Stimulated activated CD8-positive, alpha-beta memory T cell treated with anti-CD3 and anti-CD28 coated beads, Interleukin-15, amount 100 ng/mL, for 1 hour (primary cell): ENCODE measurements at regions not wholly inside any gene's neighbourhood (a gene's known extent, or its start where the extent isn't known, plus 50 kb on each side); places are given as distances from the start of the nearest gene placed in this dataset.
"Not testable (repeated sequence)": the region's sequence is repeated elsewhere in the genome, so short reads cannot be mapped to it uniquely, and the experiment has no call there.

Experiments
- DNase-seq: peaks from one replicate; pipeline ENCODE4 v3.0.0-alpha.2; 2020; ENCODE audit warnings: low read depth

DNA sequence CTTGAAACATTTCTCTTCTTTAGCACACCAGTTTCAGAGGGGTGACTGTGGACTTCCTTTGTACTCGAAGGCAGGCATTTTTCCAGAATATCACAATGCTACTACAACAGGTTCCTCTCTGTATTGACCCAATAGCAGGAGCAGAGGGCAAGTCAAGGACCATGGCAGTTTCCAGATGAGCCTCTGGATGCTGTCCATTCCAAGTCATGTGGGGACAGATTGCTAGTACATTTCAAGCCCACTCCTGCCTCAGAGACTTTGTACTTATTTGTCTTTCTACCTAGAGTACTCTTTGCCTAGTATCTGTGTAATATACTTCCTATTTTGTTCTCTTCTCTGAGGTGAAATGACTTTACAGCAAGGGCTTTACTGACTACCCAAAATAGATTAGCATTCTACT lies 373.9 kb downstream of the PIK3C3 start:
- DNase-seq, result no peak

DNA sequence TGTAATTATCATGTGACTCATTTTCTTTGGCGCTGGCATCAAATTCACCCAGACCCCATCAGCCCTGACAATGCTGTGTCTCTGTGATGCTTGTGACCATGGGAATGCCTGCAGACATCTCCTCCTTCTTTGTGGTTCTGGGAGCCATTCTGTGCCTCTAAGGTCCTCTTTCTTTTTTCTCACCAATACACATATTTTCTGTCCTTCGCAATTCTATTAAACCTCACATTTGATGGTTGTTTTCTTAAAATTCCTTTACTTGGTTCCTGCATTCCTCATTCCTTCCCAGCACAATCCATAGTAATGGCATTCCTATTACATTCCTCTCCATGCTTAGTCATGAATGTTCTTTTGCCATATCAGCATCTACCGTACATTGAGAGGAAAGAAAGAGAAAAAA lies 375.3 kb downstream of the PIK3C3 start:
- DNase-seq, result no peak

DNA sequence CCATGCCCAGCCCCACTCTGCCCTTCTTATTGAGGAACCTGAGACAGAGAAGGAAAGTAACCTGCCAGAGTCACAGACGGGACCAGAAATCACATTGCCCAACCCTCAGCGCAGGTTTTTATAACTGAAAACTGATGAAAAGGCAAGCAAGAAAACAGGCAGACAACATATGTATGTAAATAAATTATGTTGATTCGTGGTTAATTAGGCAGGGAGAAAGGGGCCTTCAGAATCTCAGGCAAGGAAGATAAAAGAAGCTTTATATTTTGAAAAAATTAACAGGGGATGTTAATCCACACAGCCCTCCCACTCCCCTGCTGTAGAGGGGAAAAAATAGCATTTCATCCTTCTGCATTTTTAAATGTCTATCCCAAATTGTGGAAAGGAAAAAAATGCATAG lies 378.5 kb downstream of the PIK3C3 start:
- DNase-seq, result no peak

DNA sequence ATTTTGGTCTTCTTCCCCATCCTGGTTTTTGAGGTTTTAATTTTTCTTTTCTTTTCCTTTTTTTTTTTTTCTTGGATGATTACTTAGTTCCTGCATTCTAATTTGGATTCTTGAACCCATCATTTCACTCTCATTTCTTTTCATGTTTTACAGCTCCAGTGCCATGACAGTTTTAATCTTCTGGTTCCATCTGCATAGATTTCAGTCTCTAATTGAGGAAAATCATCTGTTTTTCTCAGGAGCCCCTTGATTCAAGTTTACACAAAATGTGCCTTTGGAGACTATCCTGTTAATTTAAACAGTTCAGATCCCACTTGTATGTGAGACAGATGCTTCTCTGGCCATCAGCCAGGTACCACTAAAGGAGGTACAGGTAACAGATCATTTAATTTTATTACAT lies 379.9 kb downstream of the PIK3C3 start:
- DNase-seq, result no peak

DNA sequence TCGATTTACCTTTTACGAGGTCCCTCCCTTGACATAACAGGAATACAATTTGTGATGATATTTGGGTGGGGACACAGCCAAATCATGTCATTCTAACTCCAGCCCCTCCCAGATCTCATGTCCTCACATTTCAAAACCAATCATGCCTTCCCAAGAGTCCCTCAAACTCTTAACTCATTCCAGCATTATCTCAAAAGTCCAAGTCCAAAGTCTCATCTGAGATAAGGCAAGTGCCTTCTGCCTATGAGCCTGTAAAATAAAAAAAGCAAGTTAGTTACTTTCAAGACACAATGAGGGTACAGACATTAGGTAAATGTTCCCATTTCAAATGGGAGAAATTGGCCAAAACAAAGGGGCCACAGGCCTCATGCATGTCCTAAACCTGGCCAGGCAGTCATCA lies 381.1 kb downstream of the PIK3C3 start:
- no peak for DNase-seq

DNA sequence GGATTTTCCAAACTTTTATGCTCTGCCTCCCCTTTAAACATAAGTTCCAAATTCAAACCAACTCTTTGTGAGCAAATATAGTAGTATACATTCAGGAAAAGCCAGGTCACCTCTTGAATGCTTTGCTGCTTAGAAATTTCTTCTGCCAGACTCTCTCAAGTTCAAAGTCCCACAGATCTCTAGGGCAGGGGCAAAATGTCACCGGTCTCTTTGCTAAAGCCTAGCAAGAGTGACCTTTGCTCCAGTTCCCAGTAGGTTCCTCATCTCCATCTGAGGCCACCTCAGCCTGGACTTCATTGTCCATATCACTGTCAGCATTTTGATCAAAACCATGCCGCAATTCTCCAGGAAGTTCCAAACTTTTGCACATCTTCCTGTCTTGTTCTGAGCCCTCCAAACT lies 382.3 kb downstream of the PIK3C3 start:
- not testable (repeated sequence) for DNase-seq

DNA sequence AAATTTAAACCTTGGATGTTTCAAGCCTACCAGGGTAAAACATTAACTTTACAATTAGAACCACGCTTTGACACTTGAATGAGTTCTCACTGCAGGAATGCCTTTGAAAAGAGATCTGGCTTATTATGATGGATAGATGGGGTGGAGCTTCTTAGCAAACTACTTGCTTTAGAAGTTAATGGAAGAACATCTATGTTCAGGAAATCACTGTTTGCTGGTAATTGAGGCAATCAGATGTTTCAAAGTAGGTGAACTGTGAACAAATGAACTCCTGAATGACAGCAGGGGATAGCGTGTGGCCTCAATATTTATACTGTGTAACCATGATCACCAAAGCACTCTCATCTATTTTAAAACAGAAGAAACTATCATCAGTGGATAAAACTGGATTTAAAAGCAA lies 383.6 kb downstream of the PIK3C3 start:
- DNase-seq, result no peak

DNA sequence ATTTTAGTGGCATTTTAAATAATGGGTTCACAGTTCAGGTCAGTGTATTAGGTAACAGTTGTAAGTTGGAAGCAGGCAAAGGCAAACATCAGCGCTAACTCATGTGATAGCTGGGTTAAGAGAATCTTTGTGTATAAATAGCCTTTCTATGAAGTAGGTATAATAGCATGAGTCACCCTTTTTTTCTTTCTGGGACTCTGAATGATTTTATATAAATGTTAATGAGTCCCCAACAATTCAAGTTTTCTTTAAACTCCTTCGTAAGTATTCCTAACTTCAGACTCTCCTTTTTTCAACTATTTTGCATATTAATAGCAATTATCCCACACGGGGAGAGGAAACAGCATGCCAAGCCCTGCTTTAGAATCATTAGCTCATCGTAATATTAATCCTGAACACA lies 384.3 kb downstream of the PIK3C3 start:
- DNase-seq, result no peak

DNA sequence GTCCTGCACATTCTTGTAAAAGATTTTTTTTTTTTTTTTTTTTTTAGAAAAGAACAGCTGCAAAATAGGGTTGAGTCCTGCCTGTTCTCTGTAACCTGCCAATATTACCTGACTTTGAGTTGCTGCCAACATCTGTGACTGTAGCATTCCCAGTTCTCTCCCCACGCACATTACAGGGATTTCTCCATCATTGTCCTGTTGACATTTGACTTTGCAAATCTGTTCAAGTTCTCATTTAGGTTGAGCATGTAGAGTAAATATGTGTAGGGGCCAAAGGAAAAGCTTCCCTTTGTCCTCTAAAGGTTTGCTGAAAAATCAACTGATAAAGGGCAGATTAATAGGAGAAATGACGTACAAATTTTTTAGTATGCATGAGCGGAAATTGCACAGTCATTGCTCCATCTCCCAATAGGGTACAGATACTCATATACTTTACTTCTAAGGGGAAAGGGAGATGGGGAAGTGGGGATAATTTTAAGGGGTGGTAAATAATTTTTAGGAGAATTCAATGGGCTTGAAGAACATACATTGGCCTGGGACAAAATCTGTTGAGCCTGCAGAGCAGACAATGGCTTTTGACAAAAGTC lies 385.5 kb downstream of the PIK3C3 start:
- no peak for DNase-seq

DNA sequence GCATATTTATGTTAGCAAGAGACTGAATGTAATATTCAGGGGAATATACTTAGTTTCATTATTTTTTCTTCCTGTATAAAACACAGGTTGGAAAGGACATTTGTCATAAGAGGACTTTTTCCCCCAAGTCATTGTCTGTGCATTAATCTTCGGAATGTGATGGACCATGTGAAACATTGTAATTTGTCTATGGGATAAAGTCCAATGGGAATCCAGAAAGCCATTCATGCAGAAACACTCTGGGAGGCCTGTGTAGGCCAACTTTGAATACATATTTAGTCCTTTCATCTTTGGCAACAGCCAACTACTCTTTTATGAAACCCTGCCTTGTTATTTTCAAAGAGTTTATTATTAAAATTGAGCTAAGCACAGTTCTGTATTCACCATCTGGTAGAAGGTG lies 386.4 kb downstream of the PIK3C3 start:
- no peak for DNase-seq

DNA sequence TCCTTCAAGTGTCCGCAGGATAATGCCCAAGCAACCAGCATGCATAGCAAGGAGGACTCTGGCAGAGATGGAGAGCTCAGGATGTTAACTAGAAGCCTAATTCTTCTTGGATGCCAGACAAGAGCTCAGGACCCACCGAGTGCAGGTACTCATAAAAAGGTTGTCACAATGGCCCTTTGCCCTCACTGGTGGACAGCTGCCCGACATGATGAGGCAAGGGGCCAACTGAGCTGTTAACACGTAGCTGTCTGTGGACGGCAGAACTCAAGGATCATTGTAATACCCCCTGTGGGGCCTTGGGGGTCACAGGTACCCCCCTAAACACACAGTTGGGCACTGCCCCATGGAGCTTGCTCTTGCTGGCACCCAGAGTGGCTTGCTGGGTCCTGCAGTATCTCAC lies 393.7 kb downstream of the PIK3C3 start:
- no peak for DNase-seq

DNA sequence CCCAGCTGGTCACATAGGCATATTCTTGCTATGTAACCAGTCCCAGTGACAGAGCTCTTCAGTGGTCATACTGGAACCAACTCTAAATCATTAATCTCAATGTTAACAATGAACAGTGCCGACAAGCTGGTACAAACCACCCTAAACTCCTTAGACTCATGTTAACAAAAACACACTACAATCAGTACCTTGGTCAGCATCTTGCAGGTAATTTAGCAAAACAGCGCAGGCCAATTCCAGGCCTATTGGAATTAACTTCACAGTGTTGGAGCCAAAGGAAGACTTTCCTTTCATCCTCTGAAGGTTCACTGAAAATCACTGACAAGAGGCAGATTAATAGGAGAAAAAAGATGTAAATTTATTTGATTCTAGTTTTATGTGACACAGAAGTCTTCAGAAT lies 396.4 kb downstream of the PIK3C3 start:
- DNase-seq, result no peak

DNA sequence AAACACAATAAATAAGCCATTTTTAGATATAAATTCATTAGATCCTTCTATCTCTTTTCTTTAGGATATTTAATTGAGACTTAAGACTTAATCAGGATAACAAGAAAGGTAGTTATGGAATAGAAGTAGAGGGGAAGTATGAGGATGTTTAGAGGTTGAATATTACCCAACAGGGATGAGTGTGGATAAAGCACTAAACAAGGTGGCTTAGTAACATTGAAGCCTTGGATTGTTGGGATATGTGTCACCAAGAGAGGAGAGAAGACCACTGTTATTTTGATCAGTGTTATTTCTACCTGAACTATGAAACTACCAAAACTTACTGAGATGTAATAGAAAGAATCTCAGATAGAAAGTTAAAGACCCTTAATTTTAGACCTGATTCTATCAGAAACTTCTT lies 405.7 kb downstream of the PIK3C3 start:
- no peak for DNase-seq

DNA sequence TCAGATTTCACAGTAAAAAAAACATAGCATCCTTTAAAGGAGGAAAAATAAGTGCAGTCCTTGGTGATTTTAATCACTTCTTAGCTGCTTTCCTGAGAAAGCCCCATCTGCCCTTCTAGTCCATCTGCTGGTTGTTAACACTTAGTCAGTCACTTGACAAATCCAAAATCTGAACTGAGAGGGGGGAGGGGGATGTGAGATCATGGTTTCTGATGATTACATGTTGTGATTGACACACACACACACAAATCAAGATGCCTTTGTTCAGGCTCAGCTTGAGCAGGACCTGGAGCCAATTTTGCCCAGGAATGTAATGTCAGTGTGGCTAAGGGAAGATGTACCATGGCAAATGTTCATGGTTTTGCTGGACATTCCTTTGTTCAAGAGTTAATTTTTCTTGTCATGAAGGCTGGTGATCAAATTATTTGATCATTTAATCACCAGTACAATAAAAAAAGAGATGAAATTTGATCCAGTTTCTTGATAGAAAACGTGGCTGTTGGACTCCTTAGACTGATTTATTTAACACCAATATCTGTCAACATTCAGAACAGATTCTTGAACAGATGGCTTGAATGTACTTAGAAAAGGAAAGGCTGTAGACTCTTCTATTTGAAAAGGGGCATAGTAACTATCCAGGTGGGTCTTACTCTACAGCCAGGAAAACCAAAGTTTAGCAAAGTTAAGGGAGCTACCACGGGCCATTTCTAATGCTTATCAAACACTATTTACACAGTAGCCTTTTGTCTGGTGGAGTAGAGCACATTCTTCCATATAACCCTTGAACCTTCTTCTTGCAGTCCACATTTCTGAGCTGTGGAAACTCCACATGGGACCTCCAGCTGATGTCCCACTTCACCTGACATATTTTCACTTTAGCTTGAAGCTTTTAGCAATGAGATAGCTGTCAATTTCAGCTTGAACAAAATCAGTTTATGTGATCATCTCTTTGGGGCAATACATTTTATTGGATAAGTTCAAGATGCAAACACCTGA lies 408.7 kb downstream of the PIK3C3 start:
- DNase-seq, result no peak

DNA sequence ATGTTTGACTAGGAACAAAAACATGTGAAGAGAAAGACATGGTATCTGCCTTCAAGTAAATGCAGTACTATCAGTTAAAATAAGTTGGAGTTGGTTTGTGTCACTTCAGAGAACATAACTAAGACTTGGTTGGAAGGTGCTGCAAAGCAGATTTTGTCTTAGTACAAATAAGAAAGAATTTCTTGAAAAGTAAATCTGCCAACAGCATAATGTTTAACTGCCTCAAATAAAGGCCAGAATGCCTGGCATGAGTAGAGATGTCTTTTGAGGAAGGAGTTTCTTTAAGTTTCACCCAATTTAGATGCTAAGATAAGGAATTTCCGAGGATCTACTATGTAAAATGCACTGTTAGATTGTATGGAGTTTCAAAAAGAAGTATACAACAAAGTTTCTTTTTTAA lies 409.7 kb downstream of the PIK3C3 start:
- DNase-seq, result no peak

DNA sequence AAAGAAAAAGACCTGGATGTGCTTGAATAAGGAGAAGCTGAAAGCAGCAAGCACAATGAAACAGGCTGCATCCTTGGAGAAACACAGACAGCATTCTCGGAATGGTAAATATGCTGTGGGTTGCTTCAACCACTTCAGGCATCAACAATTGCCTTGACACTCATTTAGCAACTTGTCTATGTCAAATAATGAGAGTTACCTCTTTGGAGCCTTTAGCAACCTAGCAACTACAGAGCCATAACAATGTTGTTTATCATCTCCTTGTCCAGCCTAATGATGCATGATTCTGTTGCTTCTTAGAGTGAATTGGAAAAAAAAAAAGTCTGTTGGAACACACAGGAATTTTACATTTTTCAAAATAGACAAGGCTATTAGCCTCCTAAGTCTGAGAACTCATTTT lies 410.6 kb downstream of the PIK3C3 start:
- no peak for DNase-seq

DNA sequence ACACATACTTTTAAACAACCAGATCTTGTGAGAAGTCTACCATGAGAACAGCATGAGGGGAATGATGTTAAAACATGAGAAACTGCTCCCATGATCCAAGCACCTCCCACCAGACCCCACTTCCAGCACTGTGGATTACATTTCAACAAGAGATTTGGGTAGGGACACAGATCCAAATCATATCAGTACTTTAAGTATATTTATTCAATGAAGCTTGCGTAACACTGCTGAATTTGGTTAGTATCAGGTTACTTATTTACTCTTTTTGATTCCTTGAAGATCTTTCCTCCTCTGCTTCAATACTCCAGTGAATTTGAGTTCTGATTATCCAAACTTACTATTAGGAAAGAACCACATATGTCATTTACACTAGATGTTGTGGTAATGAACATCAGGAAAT lies 418.6 kb downstream of the PIK3C3 start:
- no peak for DNase-seq

DNA sequence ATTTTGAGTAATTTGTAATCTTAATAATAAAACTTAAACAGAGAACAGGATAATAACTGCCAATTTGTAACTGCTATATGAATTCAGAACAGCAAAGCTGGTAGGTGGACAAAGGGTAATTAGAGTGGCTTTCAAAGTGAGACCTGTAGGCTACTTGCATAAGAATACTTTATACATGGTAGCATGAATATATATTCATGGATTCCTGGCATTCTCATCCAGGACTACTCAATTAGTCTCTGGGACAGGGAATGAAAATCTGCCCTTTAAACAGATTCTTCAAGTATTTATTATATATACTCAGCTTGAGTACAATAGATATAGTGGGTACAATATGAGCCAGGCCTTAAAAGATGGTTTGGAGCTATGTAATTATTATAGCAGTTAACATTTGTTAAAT lies 419.9 kb downstream of the PIK3C3 start:
- no peak for DNase-seq

DNA sequence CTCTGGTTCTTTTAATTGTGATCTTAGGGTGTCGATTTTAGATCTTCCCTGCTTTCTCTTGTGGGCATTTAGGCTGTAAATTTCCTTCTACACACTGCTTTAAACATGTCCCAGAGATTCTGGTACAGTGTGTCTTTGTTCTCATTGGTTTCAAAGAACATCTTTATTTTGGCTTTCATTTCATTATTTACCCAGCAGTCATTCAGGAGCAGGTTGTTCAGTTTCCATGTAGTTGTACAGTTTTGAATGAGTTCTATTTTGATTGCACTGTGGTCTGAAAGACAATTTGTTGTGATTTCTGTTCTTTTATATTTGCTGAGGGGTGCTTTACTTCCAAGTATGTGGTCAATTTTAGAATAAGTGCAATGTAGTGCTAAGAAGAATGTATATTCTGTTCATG lies 423.8 kb downstream of the PIK3C3 start:
- not testable (repeated sequence) for DNase-seq

DNA sequence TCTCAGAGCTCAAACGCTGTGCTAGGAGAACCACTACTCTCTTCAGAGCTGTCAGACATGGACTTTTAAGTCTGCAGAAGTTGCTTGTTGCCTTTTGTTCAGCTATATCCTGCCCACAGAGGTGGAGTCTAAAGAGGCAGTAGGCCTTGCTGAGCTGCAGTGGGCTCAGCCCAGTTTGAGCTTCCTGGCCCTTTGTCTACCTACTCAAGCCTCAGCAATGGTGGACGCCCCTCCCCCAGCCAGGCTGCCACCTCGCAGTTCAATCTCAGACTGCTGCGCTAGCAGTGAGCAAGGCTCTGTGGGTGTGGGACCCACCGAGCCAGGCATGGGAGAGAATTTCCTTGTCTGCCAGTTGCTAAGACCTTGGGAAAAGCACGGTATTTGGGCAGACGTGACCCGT lies 426.2 kb downstream of the PIK3C3 start:
- not testable (repeated sequence) for DNase-seq

DNA sequence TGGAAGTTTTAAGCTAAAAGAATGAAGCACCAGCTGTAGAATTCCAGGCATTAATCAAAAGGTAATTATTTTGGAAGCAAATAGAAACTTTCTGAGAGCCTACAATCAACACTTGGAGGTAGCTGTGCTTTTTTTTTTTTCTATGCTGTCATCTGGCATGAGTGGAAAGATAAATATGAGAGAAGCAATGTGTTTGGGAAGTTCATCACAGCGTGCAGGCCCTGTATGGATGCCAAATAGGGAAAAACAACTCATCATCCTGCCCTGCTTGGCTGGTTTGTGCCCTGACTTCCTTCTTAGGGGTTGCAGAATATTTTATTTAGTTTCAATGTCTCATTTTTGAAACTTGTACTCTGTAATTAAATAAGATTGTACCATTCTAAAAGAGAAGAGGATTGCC lies 437.4 kb downstream of the PIK3C3 start:
- no peak for DNase-seq

DNA sequence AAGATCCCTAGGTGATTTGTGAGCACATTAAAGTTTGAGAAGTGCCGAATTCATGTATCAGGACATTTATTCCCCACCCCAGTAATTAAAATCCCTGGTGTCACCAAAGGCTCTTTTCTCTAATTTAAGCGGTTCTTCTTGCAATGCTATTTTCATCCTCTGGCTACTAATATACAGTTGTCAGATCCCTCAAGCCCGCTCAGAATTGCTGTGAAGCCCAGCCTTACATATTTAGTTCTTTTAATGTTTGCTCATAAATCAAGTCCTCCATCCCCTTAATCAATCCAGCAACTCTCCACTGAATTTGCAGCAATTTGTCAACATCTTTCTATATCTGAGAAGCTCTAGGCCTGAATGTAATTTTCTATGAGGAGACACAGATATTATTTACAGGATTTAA lies 437.9 kb downstream of the PIK3C3 start:
- no peak for DNase-seq

DNA sequence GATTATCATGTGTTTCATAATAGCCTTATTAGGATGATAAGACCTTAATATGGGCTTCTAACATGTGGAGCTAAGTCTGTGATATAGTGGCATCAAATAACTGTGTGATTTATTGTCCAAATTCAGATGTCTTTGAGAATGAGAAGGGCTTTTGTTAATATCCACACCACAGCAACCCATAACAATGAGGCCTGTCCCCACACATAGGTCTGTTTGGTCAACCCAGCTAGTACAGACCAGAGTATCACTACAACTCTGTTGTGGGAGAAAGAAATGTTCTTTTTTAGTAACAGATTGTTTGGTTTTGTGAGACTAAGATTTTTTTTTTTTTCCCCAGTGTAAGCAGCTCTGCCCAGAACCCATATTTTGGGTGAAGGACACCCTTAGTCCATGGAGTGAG lies 439.2 kb downstream of the PIK3C3 start:
- DNase-seq, result no peak
